ENCODE measurements at regions not wholly inside any gene's neighbourhood (a gene's known extent, or its start where the extent isn't known, plus 50 kb on each side); places are given as distances from the start of the nearest gene placed in this dataset.

GRCh38 chr1:14303011-14303410 lies 295.5 kb upstream of the KAZN start:
- DNase-seq (ENCODE audit: low spot score) = no peak

GRCh38 chr1:14304381-14304865 lies 294.1 kb upstream of the KAZN start:
- no peak for DNase-seq (ENCODE audit: low spot score)

- no peak for DNase-seq (ENCODE audit: low spot score)
Measured at GRCh38 chr1:14308460-14308859, 290.0 kb upstream of the KAZN start.

GRCh38 chr1:14309984-14310383 lies 288.5 kb upstream of the KAZN start:
- DNase-seq (ENCODE audit: low spot score) = no peak

GRCh38 chr1:14310476-14310875 lies 288.0 kb upstream of the KAZN start:
- no peak for DNase-seq (ENCODE audit: low spot score)

GRCh38 chr1:14313731-14314431 lies 284.6 kb upstream of the KAZN start:
- no peak for DNase-seq (ENCODE audit: low spot score)

- DNase-seq (ENCODE audit: low spot score) = no peak
Measured at GRCh38 chr1:14318830-14319229, 279.7 kb upstream of the KAZN start.

- DNase-seq (ENCODE audit: low spot score) = no peak
Measured at GRCh38 chr1:14320518-14320917, 278.0 kb upstream of the KAZN start.

- DNase-seq (ENCODE audit: low spot score) = no peak
Measured at GRCh38 chr1:14320986-14321385, 277.5 kb upstream of the KAZN start.

GRCh38 chr1:14321422-14321821 lies 277.1 kb upstream of the KAZN start:
- no peak for DNase-seq (ENCODE audit: low spot score)

GRCh38 chr1:14323568-14324247 lies 274.8 kb upstream of the KAZN start:
- DNase-seq (ENCODE audit: low spot score) = no peak

GRCh38 chr1:14324248-14324630 lies 274.2 kb upstream of the KAZN start:
- DNase-seq (ENCODE audit: low spot score) = no peak

- no peak for DNase-seq (ENCODE audit: low spot score)
Measured at GRCh38 chr1:14326857-14327256, 271.6 kb upstream of the KAZN start.

GRCh38 chr1:14328685-14329084 lies 269.8 kb upstream of the KAZN start:
- no peak for DNase-seq (ENCODE audit: low spot score)

GRCh38 chr1:14332158-14332557 lies 266.3 kb upstream of the KAZN start:
- DNase-seq (ENCODE audit: low spot score) = no peak

- no peak for DNase-seq (ENCODE audit: low spot score)
Measured at GRCh38 chr1:14334336-14335176, 263.9 kb upstream of the KAZN start.

- no peak for DNase-seq (ENCODE audit: low spot score)
Measured at GRCh38 chr1:14338509-14338908, 260.0 kb upstream of the KAZN start.

GRCh38 chr1:14339288-14339687 lies 259.2 kb upstream of the KAZN start:
- DNase-seq (ENCODE audit: low spot score) = no peak

GRCh38 chr1:14340002-14340785 lies 258.3 kb upstream of the KAZN start:
- no peak for DNase-seq (ENCODE audit: low spot score)

GRCh38 chr1:14341147-14341546 lies 257.3 kb upstream of the KAZN start:
- no peak for DNase-seq (ENCODE audit: low spot score)

- DNase-seq (ENCODE audit: low spot score) = no peak
Measured at GRCh38 chr1:14345946-14346550, 252.4 kb upstream of the KAZN start.

- DNase-seq (ENCODE audit: low spot score) = no peak
Measured at GRCh38 chr1:14347186-14347585, 251.3 kb upstream of the KAZN start.
